ENCODE measurements at regions not wholly inside any gene's neighbourhood (a gene's known extent, or its start where the extent isn't known, plus 50 kb on each side); places are given as distances from the start of the nearest gene placed in this dataset.
"Not testable (repeated sequence)": the region's sequence is repeated elsewhere in the genome, so short reads cannot be mapped to it uniquely, and the experiment has no call there.

- not testable (repeated sequence) for H3K27me3 ChIP-seq; H3K4me3 ChIP-seq; H3K4me1 ChIP-seq; H3K27ac ChIP-seq; H3K9me3 ChIP-seq; DNase-seq (ENCODE audit: low spot score); H3K36me3 ChIP-seq
Observed at GRCh38 chr15:20250206-20250605, 291.4 kb downstream of the GOLGA6L6 start.

- not testable (repeated sequence) for DNase-seq (ENCODE audit: low spot score); H3K9me3 ChIP-seq; H3K27ac ChIP-seq; H3K27me3 ChIP-seq; H3K4me3 ChIP-seq; H3K36me3 ChIP-seq; H3K4me1 ChIP-seq
Observed at GRCh38 chr15:20249677-20249970, 292.0 kb downstream of the GOLGA6L6 start.

- not testable (repeated sequence) for H3K27ac ChIP-seq; H3K27me3 ChIP-seq; H3K9me3 ChIP-seq; DNase-seq (ENCODE audit: low spot score); H3K36me3 ChIP-seq; H3K4me1 ChIP-seq; H3K4me3 ChIP-seq
Observed at GRCh38 chr15:20248434-20248833, 293.2 kb downstream of the GOLGA6L6 start.

GRCh38 chr15:20247137-20247536 is 294.5 kb downstream of the GOLGA6L6 start:
- H3K9me3 ChIP-seq; H3K27ac ChIP-seq; DNase-seq (ENCODE audit: low spot score); H3K27me3 ChIP-seq; H3K4me1 ChIP-seq; H3K4me3 ChIP-seq; H3K36me3 ChIP-seq: not testable (repeated sequence)

GRCh38 chr15:20246624-20247023 is 295.0 kb downstream of the GOLGA6L6 start:
- not testable (repeated sequence) for H3K36me3 ChIP-seq; H3K4me3 ChIP-seq; DNase-seq (ENCODE audit: low spot score); H3K27ac ChIP-seq; H3K4me1 ChIP-seq; H3K9me3 ChIP-seq; H3K27me3 ChIP-seq

- not testable (repeated sequence) for H3K27me3 ChIP-seq; DNase-seq (ENCODE audit: low spot score); H3K9me3 ChIP-seq; H3K4me3 ChIP-seq; H3K4me1 ChIP-seq; H3K27ac ChIP-seq; H3K36me3 ChIP-seq
Observed at GRCh38 chr15:20245856-20246255, 295.7 kb downstream of the GOLGA6L6 start.

GRCh38 chr15:20244792-20245191 is 296.8 kb downstream of the GOLGA6L6 start:
- H3K4me3 ChIP-seq; H3K4me1 ChIP-seq; DNase-seq (ENCODE audit: low spot score); H3K27me3 ChIP-seq; H3K27ac ChIP-seq; H3K36me3 ChIP-seq; H3K9me3 ChIP-seq: not testable (repeated sequence)

GRCh38 chr15:20243486-20244240 is 297.9 kb downstream of the GOLGA6L6 start:
- DNase-seq (ENCODE audit: low spot score); H3K27ac ChIP-seq; H3K36me3 ChIP-seq; H3K4me1 ChIP-seq; H3K4me3 ChIP-seq; H3K27me3 ChIP-seq; H3K9me3 ChIP-seq: not testable (repeated sequence)

- DNase-seq (ENCODE audit: low spot score); H3K4me1 ChIP-seq; H3K27me3 ChIP-seq; H3K36me3 ChIP-seq; H3K4me3 ChIP-seq; H3K9me3 ChIP-seq; H3K27ac ChIP-seq: not testable (repeated sequence)
Observed at GRCh38 chr15:20240366-20240917, 301.2 kb downstream of the GOLGA6L6 start.

- not testable (repeated sequence) for H3K9me3 ChIP-seq; H3K4me3 ChIP-seq; DNase-seq (ENCODE audit: low spot score); H3K27me3 ChIP-seq; H3K36me3 ChIP-seq; H3K27ac ChIP-seq; H3K4me1 ChIP-seq
Observed at GRCh38 chr15:20239186-20239585, 302.4 kb downstream of the GOLGA6L6 start.

GRCh38 chr15:20237256-20238020 is 304.2 kb downstream of the GOLGA6L6 start:
- H3K9me3 ChIP-seq; H3K36me3 ChIP-seq; H3K27ac ChIP-seq; DNase-seq (ENCODE audit: low spot score); H3K4me3 ChIP-seq; H3K4me1 ChIP-seq; H3K27me3 ChIP-seq: not testable (repeated sequence)

- H3K36me3 ChIP-seq; H3K9me3 ChIP-seq; H3K27me3 ChIP-seq; DNase-seq (ENCODE audit: low spot score); H3K4me1 ChIP-seq; H3K27ac ChIP-seq; H3K4me3 ChIP-seq: not testable (repeated sequence)
Observed at GRCh38 chr15:20235728-20236127, 305.9 kb downstream of the GOLGA6L6 start.

- DNase-seq (ENCODE audit: low spot score); H3K27me3 ChIP-seq; H3K9me3 ChIP-seq; H3K4me3 ChIP-seq; H3K27ac ChIP-seq; H3K36me3 ChIP-seq; H3K4me1 ChIP-seq: not testable (repeated sequence)
Observed at GRCh38 chr15:20234006-20234540, 307.5 kb downstream of the GOLGA6L6 start.

- H3K27me3 ChIP-seq; H3K9me3 ChIP-seq; H3K4me1 ChIP-seq; H3K27ac ChIP-seq; H3K36me3 ChIP-seq; DNase-seq (ENCODE audit: low spot score); H3K4me3 ChIP-seq: not testable (repeated sequence)
Observed at GRCh38 chr15:20232457-20232856, 309.1 kb downstream of the GOLGA6L6 start.

- H3K9me3 ChIP-seq; H3K27ac ChIP-seq; H3K36me3 ChIP-seq; H3K4me3 ChIP-seq; DNase-seq (ENCODE audit: low spot score); H3K27me3 ChIP-seq; H3K4me1 ChIP-seq: not testable (repeated sequence)
Observed at GRCh38 chr15:20230656-20231055, 310.9 kb downstream of the GOLGA6L6 start.
